ENCODE measurements at regions not wholly inside any gene's neighbourhood (a gene's known extent, or its start where the extent isn't known, plus 50 kb on each side); places are given as distances from the start of the nearest gene placed in this dataset.

- no peak for TF ChIP-seq SUZ12 (IDR thresholded peaks at IDR 0.05; ENCODE audit: extremely low read depth, insufficient read depth, insufficient read length)
- no peak for TF ChIP-seq YY1 (IDR thresholded peaks at IDR 0.05; ENCODE audit: insufficient read depth, insufficient read length)
Measured at GRCh38 chr5:119928974-119929373, 299.6 kb downstream of the FAM170A start.
